GM10266 (cell line): ENCODE measurements at regions not wholly inside any gene's neighbourhood (a gene's known extent, or its start where the extent isn't known, plus 50 kb on each side); places are given as distances from the start of the nearest gene placed in this dataset.
"Not testable (repeated sequence)": the region's sequence is repeated elsewhere in the genome, so short reads cannot be mapped to it uniquely, and the experiment has no call there.

ENCODE experiments used
- DNase-seq: peaks from one replicate; pipeline ENCODE4 v3.0.0; 2012; ENCODE audit errors: extremely low spot score
- TF ChIP-seq, protein P1 (sequence below): IDR thresholded peaks from 2 replicates; pipeline ENCODE4 v1.5.1; 2012; ENCODE audit warnings: mild to moderate bottlenecking, low read depth; ENCODE audit not compliant: control insufficient read depth, insufficient read depth; ENCODE audit errors: missing control alignments

DNA sequence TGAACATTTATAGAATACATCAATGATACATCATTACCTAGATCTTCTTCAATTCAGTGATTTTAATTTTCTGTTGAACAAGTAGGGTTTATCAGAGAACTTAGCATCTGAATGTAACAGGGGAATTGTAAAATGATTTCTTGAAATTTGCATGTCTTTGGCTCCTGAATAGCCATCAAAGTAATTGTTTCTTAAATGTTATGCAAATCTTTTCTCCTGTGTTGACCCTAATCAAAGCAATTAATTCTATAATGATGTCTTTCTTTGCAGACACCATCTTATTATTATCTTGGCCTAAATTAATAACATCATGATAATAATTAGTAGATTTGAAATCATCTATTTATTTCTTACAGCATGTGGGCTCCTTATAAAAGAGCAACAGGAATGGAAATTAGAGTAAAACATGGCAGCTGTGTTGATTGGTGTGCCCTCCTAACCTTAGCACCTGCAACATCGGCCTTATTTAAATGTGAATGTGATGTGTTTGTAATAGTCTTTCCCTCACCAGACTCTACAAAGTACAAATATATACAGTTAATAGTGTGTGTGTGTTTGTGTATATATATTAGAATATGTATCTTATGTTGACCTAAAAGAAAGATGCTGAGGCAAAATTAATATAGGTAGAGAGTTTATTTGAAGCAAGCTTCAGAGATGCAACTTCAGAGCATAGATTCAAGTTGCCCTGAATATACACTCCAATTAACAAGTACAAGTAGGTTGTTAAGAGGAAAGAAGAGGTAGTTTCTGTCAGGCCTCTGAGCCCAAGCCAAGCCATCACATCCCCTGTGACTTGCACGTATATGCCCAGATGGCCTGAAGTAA is 328.0 kb upstream of the TECRL start:
- DNase-seq: no peak
- TF ChIP-seq, protein P1, sequence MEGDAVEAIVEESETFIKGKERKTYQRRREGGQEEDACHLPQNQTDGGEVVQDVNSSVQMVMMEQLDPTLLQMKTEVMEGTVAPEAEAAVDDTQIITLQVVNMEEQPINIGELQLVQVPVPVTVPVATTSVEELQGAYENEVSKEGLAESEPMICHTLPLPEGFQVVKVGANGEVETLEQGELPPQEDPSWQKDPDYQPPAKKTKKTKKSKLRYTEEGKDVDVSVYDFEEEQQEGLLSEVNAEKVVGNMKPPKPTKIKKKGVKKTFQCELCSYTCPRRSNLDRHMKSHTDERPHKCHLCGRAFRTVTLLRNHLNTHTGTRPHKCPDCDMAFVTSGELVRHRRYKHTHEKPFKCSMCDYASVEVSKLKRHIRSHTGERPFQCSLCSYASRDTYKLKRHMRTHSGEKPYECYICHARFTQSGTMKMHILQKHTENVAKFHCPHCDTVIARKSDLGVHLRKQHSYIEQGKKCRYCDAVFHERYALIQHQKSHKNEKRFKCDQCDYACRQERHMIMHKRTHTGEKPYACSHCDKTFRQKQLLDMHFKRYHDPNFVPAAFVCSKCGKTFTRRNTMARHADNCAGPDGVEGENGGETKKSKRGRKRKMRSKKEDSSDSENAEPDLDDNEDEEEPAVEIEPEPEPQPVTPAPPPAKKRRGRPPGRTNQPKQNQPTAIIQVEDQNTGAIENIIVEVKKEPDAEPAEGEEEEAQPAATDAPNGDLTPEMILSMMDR: no peak

DNA sequence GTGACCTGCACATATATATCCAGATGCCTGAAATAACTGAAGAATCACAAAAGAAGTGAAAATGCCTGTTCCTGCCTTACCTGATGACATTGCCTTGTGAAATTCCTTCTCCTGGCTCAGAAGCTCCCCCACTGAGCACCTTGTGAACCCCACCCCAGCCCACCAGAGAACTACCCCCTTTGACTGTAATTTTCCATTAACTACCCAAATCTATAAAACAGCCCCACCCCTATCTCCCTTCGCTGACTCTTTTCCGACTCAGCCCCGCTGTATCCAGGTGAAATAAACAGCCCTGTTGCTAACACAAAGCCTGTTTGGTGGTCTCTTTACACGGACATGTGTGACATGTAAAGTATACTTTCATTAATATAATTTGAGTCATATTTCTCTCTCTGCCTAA is 320.3 kb upstream of the TECRL start:
- TF ChIP-seq, protein P1: no peak
- DNase-seq: no peak

DNA sequence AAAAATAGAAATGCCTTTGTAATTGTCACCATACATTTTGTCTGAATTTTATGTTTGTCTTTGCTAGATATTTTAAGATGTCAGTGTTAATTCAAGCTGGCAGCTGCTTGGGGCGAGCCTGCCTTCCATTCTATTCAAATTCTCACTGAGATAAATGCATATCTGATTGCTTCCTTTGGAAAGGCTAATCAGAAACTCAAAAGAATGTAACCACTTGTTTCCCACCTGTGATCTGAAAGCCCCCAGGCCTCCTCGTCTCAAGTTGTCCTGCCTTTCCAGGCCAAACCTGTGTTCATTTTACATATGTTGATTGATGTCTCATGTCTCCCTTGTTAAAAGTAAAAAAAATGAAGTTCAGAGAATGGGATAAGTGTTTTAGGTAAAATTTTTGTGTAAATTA is 318.7 kb upstream of the TECRL start:
- no peak for DNase-seq
- TF ChIP-seq, protein P1: no peak

DNA sequence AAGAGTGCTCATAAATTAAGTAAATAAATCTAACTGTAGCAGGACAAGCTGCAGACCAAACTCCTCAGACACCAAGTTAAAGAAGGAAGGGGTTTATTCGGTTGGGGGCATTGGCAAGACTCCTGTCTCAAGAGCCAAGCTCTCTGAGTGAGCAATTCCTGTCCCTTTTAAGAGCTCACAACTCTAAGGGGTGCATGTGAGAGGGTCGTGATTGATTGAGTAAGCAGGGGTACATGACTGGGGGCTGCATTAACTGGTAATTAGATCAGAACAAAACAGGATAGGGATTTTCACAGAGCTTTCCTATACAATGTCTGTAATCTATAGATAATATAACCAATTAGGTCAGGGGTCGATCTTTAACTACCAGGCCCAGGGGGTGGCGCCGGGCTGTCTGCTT is 318.1 kb upstream of the TECRL start:
- DNase-seq: not testable (repeated sequence)

DNA sequence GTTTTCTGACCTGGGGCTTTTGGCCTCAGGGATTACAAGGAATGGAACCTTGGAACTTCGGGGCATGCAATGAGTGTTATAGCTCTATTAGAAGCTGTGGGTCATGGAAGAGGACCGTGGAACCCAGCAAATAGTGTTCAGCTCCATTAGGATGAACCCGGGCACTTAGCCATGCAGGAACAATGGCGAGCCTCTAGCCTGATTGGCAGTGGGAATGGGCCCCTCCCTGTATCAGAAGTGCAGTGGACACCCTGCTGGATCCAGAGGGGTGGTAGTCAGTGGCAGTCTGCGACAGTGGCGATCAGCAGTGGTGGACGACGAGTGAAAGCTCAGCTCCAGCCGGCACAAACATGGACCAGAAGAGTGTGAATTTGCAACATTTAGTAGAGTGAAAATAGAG is 315.4 kb upstream of the TECRL start:
- TF ChIP-seq, protein P1: no peak
- DNase-seq: no peak

DNA sequence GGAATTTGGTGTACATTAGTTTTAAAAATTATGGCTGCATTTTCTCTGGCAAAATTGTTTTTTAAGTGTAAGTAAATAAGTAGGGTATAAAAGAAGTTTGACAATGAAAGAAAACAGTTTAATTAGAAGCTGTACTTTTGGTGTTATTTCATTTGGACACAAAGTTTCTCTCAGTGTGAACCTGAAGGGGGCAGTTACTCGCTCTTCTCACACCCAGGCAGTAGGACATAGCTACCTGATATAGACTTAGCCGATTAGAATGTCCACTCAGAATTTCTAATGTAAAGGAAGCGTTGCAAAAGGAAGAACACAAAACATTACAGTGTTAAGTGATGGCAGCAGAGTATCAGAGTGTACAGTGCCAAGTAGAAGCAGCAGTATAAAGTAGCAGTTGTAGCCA is 311.9 kb upstream of the TECRL start:
- no peak for DNase-seq
- TF ChIP-seq, protein P1: no peak

DNA sequence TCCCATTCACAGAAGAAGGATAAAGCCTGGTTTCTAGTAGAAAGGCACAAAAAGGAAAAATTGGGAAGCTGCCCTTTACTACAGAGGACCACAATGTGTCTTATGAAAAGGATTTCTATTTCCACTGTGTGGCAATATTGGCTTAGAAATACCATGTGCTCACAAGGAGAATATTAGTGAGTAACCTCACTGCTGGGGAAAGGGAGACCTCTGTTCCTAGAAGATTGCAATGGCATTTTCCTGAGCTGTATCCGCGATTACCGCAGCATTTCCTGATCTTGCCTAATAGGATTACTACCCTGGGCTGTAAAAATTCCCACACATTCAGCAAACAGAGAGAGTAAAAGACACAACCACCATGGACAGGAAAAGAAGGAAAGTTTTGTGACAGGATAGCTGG is 308.8 kb upstream of the TECRL start:
- TF ChIP-seq, protein P1: no peak
- no peak for DNase-seq

DNA sequence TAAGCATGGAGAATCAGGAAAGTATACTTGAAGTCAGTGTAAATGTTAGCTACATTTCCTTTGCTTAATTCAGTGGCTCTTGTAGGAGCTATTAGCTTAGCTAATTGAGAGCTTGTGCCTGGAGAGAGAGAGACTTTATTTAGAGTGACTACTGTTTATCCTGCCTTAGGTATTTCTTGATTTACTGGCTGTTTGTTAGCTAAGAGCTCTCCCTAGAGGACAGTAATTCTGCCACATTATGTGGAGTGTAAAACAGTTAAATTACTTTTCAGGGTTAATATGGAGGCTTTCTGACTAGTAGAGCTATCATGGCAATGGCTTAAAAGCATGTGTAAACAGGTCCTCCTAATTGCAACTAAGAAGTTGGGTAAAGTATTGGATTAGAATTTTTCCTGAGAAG is 306.5 kb upstream of the TECRL start:
- no peak for DNase-seq
- TF ChIP-seq, protein P1: no peak
